Chondrocyte (in vitro differentiated cells): ENCODE measurements at regions not wholly inside any gene's neighbourhood (a gene's known extent, or its start where the extent isn't known, plus 50 kb on each side); places are given as distances from the start of the nearest gene placed in this dataset.
"Not testable (repeated sequence)": the region's sequence is repeated elsewhere in the genome, so short reads cannot be mapped to it uniquely, and the experiment has no call there.

Experiments
- DNase-seq: peaks from one replicate; pipeline ENCODE4 v3.0.0; 2021; ENCODE audit warnings: mixed read lengths, low spot score
- H3K27ac Mint-ChIP-seq: one replicate; pipeline ENCODE4 v1.8.0; 2021; ENCODE audit warnings: mild to moderate bottlenecking, moderate library complexity, mixed read lengths; ENCODE audit not compliant: unreplicated experiment
- H3K27me3 Mint-ChIP-seq: 2 replicates; pipeline ENCODE4 v1.8.0; 2021; ENCODE audit warnings: low read depth, mixed read lengths
- H3K36me3 Mint-ChIP-seq: 2 replicates; pipeline ENCODE4 v1.8.0; 2021; ENCODE audit warnings: low read depth, mixed read lengths
- H3K4me1 Mint-ChIP-seq: 2 replicates; pipeline ENCODE4 v1.8.0; 2021; ENCODE audit warnings: low read depth, mild to moderate bottlenecking, mixed read lengths
- H3K4me3 Mint-ChIP-seq: one replicate; pipeline ENCODE4 v1.8.0; 2021; ENCODE audit warnings: mild to moderate bottlenecking, moderate library complexity, mixed read lengths; ENCODE audit not compliant: unreplicated experiment
- H3K9me3 Mint-ChIP-seq: 2 replicates; pipeline ENCODE4 v1.8.0; 2021; ENCODE audit warnings: low read depth, mixed read lengths
- TF ChIP-seq, protein P1 (sequence below): fragments of 200-600 bp; sonication (generic); IDR thresholded peaks from 2 replicates; pipeline ENCODE4 v1.5.0; 2021; ENCODE audit warnings: antibody characterized with exemption, mild to moderate bottlenecking, moderate library complexity

DNA sequence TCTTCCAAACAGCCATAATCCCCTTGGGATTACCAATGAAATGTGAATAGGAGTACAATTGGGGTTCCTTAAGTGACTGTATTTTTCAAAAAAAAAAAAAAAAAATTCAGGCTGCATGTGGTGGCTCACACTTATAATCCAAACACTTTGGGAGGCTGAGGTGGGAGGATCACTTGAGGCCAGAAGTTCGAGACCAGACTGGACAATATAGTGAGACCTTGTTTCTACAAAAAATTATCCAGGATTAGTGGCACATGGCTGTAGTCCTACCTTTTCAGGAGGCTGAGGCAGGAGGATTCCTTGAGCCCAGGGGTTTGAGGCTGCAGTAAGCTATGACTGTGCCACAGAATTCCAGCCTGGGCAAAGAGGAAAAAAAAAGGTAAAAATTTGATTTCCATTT lies 189.6 kb upstream of the GATA6 start:
- H3K4me1 Mint-ChIP-seq, result no peaks in the 10 kb centered on the region
- TF ChIP-seq, protein P1, sequence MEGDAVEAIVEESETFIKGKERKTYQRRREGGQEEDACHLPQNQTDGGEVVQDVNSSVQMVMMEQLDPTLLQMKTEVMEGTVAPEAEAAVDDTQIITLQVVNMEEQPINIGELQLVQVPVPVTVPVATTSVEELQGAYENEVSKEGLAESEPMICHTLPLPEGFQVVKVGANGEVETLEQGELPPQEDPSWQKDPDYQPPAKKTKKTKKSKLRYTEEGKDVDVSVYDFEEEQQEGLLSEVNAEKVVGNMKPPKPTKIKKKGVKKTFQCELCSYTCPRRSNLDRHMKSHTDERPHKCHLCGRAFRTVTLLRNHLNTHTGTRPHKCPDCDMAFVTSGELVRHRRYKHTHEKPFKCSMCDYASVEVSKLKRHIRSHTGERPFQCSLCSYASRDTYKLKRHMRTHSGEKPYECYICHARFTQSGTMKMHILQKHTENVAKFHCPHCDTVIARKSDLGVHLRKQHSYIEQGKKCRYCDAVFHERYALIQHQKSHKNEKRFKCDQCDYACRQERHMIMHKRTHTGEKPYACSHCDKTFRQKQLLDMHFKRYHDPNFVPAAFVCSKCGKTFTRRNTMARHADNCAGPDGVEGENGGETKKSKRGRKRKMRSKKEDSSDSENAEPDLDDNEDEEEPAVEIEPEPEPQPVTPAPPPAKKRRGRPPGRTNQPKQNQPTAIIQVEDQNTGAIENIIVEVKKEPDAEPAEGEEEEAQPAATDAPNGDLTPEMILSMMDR, result no peak
- DNase-seq, result no peak
- peaks cover 8% of the 10 kb centered on the region for H3K9me3 Mint-ChIP-seq
- H3K4me3 Mint-ChIP-seq, result no peak overlapping the region
- H3K27ac Mint-ChIP-seq, result no peak overlapping the region
- H3K27me3 Mint-ChIP-seq, result peaks cover 7% of the 10 kb centered on the region
- peaks cover 3% of the 10 kb centered on the region for H3K36me3 Mint-ChIP-seq

DNA sequence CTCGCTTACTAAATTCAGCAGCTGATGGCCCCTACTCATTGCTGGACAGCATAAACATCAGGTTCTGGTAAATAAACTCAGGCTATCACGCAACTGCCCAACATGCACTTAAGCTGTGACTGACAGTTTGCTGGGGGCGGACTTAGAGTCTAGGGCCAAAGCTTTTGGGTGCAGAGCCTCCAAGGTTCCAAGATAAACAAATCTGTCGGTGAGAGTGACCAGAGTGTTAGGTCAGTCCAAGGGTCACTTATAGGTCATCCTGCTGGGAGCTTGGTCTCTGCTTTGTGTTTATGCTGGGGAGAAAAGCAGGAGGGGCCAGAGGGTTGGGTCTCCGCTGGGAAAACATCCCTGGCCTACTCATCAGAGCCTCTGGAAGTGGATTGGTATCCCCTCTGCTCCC lies 188.6 kb upstream of the GATA6 start:
- Mint-ChIP-seq H3K4me3 (no peak overlapping the region), H3K9me3 (peaks cover 8% of the 10 kb centered on the region), H3K36me3 (peaks cover 3% of the 10 kb centered on the region), H3K27ac (no peak overlapping the region), H3K4me1 (no peaks in the 10 kb centered on the region), H3K27me3 (peaks cover 9% of the 10 kb centered on the region)
- TF ChIP-seq, protein P1, result no peak
- DNase-seq, result no peak

DNA sequence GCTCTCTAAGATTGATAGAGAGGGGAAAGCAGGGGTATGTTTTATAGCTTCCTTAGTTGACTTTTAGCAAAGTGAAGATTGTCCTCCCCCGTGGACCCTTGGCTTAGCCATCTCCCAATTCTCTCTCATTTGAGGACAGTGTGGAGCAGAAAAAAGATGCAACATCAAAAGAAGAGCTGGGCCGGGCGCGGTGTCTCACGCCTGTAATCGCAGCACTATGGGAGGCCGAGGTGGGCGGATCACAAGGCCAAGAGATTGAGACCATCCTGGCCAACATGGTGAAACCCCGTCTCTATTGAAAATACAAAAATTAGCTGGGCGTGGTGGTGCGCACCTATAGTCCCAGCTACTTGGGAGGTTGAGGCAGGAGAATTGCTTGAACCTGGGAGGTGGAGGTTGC lies 187.9 kb upstream of the GATA6 start:
- not testable (repeated sequence) for H3K9me3 Mint-ChIP-seq, H3K36me3 Mint-ChIP-seq, H3K4me3 Mint-ChIP-seq, H3K27me3 Mint-ChIP-seq, H3K4me1 Mint-ChIP-seq, DNase-seq, H3K27ac Mint-ChIP-seq

DNA sequence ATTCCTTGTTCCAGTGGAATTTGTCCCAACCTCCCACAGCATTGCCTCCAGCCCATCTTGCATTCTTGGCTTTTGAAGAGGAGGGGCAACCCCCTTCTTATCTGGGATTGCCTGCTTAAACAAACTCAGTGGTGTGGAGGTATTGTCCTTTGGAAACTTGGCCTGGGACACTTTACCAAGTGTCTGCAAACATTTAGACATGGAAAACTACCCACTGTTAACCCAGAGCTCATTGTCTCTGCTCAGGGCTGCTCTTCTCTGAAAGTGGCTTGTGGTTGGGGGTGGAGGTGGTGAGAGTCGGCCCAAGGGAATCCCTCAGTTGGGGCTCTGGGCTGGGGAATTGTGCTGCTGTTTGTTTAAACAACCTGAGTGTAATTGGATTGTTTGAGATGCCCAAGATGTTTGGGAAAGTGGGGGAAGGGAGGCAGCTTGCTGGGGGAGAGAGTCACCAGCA lies 178.3 kb upstream of the GATA6 start:
- H3K9me3 Mint-ChIP-seq, result peaks cover 5% of the 10 kb centered on the region
- TF ChIP-seq, protein P1, result no peak
- H3K36me3 Mint-ChIP-seq, result no peaks in the 10 kb centered on the region
- H3K4me1 Mint-ChIP-seq, result peaks cover 5% of the 10 kb centered on the region
- DNase-seq, result no peak
- no peak overlapping the region for H3K4me3 Mint-ChIP-seq
- H3K27ac Mint-ChIP-seq, result no peak overlapping the region
- H3K27me3 Mint-ChIP-seq, result peaks cover 20% of the 10 kb centered on the region

DNA sequence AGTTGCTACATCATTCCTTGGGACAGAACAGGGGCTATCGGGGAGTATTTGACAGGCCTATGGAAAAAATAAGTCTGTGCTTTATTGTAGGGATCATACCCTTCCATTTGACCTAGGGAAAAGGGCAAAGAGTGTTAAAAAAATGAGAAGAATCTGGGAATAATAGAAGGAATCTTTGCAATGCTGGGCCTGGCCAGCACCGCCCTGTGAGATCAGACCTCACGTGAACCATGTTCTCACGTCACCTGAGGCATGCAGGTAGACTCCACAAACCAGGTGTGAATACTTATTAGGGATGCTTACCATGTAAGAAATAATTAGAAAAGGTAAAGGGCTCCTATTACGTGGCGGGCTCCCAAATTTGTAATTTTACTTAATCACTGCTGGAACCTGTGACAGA lies 177.5 kb upstream of the GATA6 start:
- Mint-ChIP-seq H3K27me3 (peaks cover 19% of the 10 kb centered on the region), H3K4me1 (peaks cover 5% of the 10 kb centered on the region), H3K9me3 (peaks cover 4% of the 10 kb centered on the region), H3K36me3 (no peaks in the 10 kb centered on the region), H3K4me3 (no peak overlapping the region), H3K27ac (no peak overlapping the region)
- TF ChIP-seq, protein P1, result no peak
- DNase-seq, result no peak

DNA sequence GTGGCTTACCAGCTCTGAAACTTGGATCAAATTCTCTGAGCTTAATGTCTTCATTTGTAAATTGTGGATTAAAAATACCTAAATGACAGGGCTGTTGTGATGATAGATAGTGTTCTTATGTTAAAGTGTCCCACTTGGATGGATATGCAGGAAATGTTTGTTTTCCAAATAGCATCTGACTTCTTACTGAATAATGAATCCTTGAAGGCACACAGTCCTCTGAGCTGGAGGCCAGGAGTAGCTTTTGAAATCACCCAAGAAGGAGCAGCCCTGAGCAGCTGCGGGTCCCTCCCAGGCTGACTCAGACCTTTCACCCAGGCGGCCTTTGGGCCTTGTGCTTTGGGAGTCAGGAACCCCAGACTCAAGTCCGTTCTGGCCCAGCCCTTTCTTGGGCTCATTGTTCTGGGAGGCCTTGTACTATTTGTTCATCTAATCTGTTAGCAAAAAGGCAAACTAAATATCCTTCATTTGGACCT lies 173.0 kb upstream of the GATA6 start:
- TF ChIP-seq, protein P1, result no peak
- no peak overlapping the region for H3K27ac Mint-ChIP-seq
- no peaks in the 10 kb centered on the region for H3K36me3 Mint-ChIP-seq
- no peak for DNase-seq
- H3K27me3 Mint-ChIP-seq, result peaks cover 3% of the 10 kb centered on the region
- H3K9me3 Mint-ChIP-seq, result no peaks in the 10 kb centered on the region
- H3K4me3 Mint-ChIP-seq, result no peak overlapping the region
- peaks cover under 1% of the 10 kb centered on the region for H3K4me1 Mint-ChIP-seq
